ENCODE measurements at regions not wholly inside any gene's neighbourhood (a gene's known extent, or its start where the extent isn't known, plus 50 kb on each side); places are given as distances from the start of the nearest gene placed in this dataset.
A peak's percentile ranks its signal among the peaks of the same experiment; 100 is the strongest.

DNA sequence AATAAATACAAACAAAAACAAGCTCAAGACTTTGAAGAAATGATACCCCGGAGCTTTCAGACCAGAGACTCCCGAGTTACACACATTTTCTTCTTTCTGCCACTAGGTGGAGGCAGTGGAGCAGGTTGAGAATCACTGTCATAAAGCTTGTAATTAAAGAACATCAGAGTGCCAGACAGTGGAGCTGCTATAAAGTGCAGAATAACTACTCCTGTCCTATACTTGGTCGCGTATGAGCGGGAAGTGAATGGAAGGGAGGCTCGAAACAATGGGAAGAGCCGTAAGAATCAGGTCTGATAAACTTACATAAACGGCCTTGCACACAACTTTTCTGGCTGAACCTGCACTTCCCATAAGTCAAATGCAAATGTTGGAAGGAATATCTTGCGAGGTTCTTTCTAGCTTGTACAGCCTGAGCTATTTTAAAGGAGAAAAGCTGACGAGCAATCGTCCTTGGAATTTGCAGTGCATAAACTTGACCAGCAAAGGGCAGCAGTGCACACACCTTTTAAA, 189.0 kb downstream of the RPIA start:
- Histone ChIP-seq H4K5ac (ENCODE audit: insufficient read length, low read depth, low read length) (no peak overlapping the region), H2AFZ (ENCODE audit: low read length) (no peak overlapping the region), H4K20me1 (ENCODE audit: control insufficient read depth, insufficient read depth, insufficient read length) (no peaks in the 10 kb centered on the region), H2BK20ac (ENCODE audit: low read depth, low read length, poor library complexity, severe bottlenecking) (no peak overlapping the region), H3K9ac (ENCODE audit: extremely low read depth, insufficient read length, low read length) (no peak overlapping the region), H3K4me1 (ENCODE audit: insufficient read depth, low read length) (no peaks in the 10 kb centered on the region; the same call in 1 of the 2 replicates), H2BK120ac (ENCODE audit: low read depth, low read length, poor library complexity, severe bottlenecking) (no peak overlapping the region), H3K56ac (ENCODE audit: insufficient read length, low read depth, low read length) (no peak overlapping the region), H3T11ph (ENCODE audit: low read length) (no peak overlapping the region), H3K23ac (ENCODE audit: insufficient read length, low read depth, low read length) (no peak overlapping the region), H3K4me2 (ENCODE audit: insufficient read depth, insufficient read length, low read length) (no peak overlapping the region), H4K8ac (replicated peaks; ENCODE audit: insufficient read length, low read depth, low read length) (no peak overlapping the region), H3K4ac (ENCODE audit: low read depth, low read length) (no peak overlapping the region), H4K91ac (ENCODE audit: insufficient read length, low read depth, low read length) (no peak overlapping the region), H3K9me3 (ENCODE audit: control insufficient read depth, low read depth, low read length) (peaks cover 6% of the 10 kb centered on the region), H3K79me1 (ENCODE audit: insufficient read depth, low read depth, low read length, poor library complexity, severe bottlenecking) (no peaks in the 10 kb centered on the region), H3K27ac (ENCODE audit: insufficient read length, low read depth, low read length) (no peak overlapping the region), H3K27me3 (ENCODE audit: insufficient read depth, low read length) (no peaks in the 10 kb centered on the region), H3K14ac (ENCODE audit: insufficient read depth, low read length) (no peak overlapping the region), H2BK15ac (ENCODE audit: low read depth, low read length) (no peak overlapping the region), H2BK5ac (ENCODE audit: insufficient read length, low read length) (no peak overlapping the region), H2AK5ac (ENCODE audit: insufficient read length, low read length) (no peak overlapping the region), H3K23me2 (ENCODE audit: insufficient read length, low read depth, low read length, poor library complexity, severe bottlenecking) (no peaks in the 10 kb centered on the region), H2BK12ac (ENCODE audit: insufficient read length, low read depth, low read length) (no peak overlapping the region), H3K18ac (ENCODE audit: insufficient read length, low read depth, low read length) (no peak overlapping the region), H3K79me2 (ENCODE audit: insufficient read depth, low read length) (no peaks in the 10 kb centered on the region)
- WGBS (ENCODE audit: extremely low coverage, insufficient read length, low lambda C conversion rate) = no CpG with 5 or more reads among the region's 11 CpGs
- H3K27me3 Mint-ChIP-seq (ENCODE audit: low read depth) = no peaks in the 10 kb centered on the region; the same call in 1 of the 2 replicates
- no peak overlapping the region for H3K4me3 Mint-ChIP-seq
- TF ChIP-seq, protein P1, sequence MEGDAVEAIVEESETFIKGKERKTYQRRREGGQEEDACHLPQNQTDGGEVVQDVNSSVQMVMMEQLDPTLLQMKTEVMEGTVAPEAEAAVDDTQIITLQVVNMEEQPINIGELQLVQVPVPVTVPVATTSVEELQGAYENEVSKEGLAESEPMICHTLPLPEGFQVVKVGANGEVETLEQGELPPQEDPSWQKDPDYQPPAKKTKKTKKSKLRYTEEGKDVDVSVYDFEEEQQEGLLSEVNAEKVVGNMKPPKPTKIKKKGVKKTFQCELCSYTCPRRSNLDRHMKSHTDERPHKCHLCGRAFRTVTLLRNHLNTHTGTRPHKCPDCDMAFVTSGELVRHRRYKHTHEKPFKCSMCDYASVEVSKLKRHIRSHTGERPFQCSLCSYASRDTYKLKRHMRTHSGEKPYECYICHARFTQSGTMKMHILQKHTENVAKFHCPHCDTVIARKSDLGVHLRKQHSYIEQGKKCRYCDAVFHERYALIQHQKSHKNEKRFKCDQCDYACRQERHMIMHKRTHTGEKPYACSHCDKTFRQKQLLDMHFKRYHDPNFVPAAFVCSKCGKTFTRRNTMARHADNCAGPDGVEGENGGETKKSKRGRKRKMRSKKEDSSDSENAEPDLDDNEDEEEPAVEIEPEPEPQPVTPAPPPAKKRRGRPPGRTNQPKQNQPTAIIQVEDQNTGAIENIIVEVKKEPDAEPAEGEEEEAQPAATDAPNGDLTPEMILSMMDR (conservative IDR thresholded peaks at IDR 0.05) = peak; percentile 71
- no peak overlapping the region for H3K27ac Mint-ChIP-seq
- no peak for DNase-seq
- peaks cover 65 to 92% of the 10 kb centered on the region in 2 experiments for H3K9me3 Mint-ChIP-seq
- no peaks in the 10 kb centered on the region for H3K4me1 Mint-ChIP-seq
- peaks cover 0 to 16% (median 0%) of the 10 kb centered on the region in 3 experiments; a peak in 1 of 7 replicates for H3K36me3 Mint-ChIP-seq (ENCODE audit: insufficient read depth in 1 of 3, low read depth in 3 of 3)
